ENCODE measurements at regions not wholly inside any gene's neighbourhood (a gene's known extent, or its start where the extent isn't known, plus 50 kb on each side); places are given as distances from the start of the nearest gene placed in this dataset.

GRCh38 chr2:2919574-2920365 lies 457.8 kb downstream of the EIPR1 start:
- no peak for FAIRE-seq
- no peak overlapping the region for H2AFZ ChIP-seq (ENCODE audit: low read length)

More at GRCh38 chr2:2919574-2920365, 457.8 kb downstream of the EIPR1 start:
- Histone ChIP-seq H2BK20ac (ENCODE audit: low read length) (no peak overlapping the region), H2BK120ac (replicated peaks; ENCODE audit: low read depth, low read length) (no peak overlapping the region), H4K20me1 (replicated peaks in 1 of 2; ENCODE audit: control insufficient read depth in 1 of 2, insufficient read depth in 2 of 2, low read length in 2 of 2) (no peaks in the 10 kb centered on the region), H3K27ac (ENCODE audit: low read depth, low read length) (no peak overlapping the region), H3K79me1 (ENCODE audit: low read depth, low read length) (no peaks in the 10 kb centered on the region), H3K56ac (replicated peaks; ENCODE audit: insufficient read length, low read depth, low read length) (no peak overlapping the region), H3K23me2 (ENCODE audit: low read depth, low read length) (0 out of 2 replicates have a peak, but pooled peaks cover 2% of the 10 kb centered on the region), H3K4ac (replicated peaks; ENCODE audit: insufficient read length, low read depth, low read length) (no peak overlapping the region), H3K79me2 (ENCODE audit: control insufficient read depth in 1 of 2, insufficient read depth in 2 of 2, low read length in 2 of 2) (no peaks in the 10 kb centered on the region), H3K27me3 (replicated peaks in 1 of 4; ENCODE audit: control insufficient read depth in 3 of 4, extremely low read depth in 1 of 4, insufficient read depth in 3 of 4, low read length in 3 of 4) (no peaks in the 10 kb centered on the region; a peak in 1 of 7 replicates), H2BK12ac (ENCODE audit: low read depth, low read length) (no peak overlapping the region), H3K4me2 (ENCODE audit: insufficient read depth in 1 of 2, low read depth in 2 of 2, low read length in 2 of 2) (no peak overlapping the region), H2BK5ac (ENCODE audit: low read depth, low read length) (no peak overlapping the region), H3K36me3 (ENCODE audit: control insufficient read depth in 2 of 4, insufficient read depth in 4 of 4, low read length in 3 of 4) (no peaks in the 10 kb centered on the region), H3K18ac (ENCODE audit: extremely low read depth, low read length) (no peak overlapping the region), H3K9me3 (ENCODE audit: insufficient read depth in 2 of 2, low read depth in 1 of 2, low read length in 1 of 2) (no peaks in the 10 kb centered on the region), H3K23ac (ENCODE audit: insufficient read length) (no peak overlapping the region), H3K4me1 (replicated peaks in 1 of 4; ENCODE audit: control insufficient read depth in 3 of 4, insufficient read depth in 4 of 4, low read length in 3 of 4) (no peaks in the 10 kb centered on the region), H4K8ac (ENCODE audit: extremely low read depth, insufficient read depth, low read length) (no peak overlapping the region), H2AK5ac (ENCODE audit: low read depth, low read length) (no peak overlapping the region), H3K14ac (ENCODE audit: insufficient read length) (no peak overlapping the region), H4K5ac (ENCODE audit: insufficient read length, low read depth, low read length) (no peak overlapping the region), H3K4me3 (ENCODE audit: extremely low read depth in 1 of 4, insufficient read depth in 2 of 4, low read depth in 3 of 4, low read length in 4 of 4) (no peak overlapping the region), H4K91ac (replicated peaks; ENCODE audit: insufficient read length, low read length) (no peak overlapping the region), H2BK15ac (ENCODE audit: low read length) (no peak overlapping the region), H3K9ac (replicated peaks in 1 of 4; ENCODE audit: extremely low read depth in 1 of 4, low read depth in 3 of 4, low read length in 3 of 4) (no peak overlapping the region)
- CTCF ChIA-PET (ENCODE audit: partially characterized antibody) = no interaction called here
- WGBS, 2 experiments (ENCODE audit: extremely low coverage in 1 of 2, insufficient coverage in 1 of 2, insufficient read length in 1 of 2, insufficient replicate concordance in 2 of 2, low coverage in 1 of 2, low lambda C conversion rate in 2 of 2, missing lambda C conversion rate in 1 of 2) = 94% methylated on average over 10 of the region's 10 CpGs; no CpG with 5 or more reads in 1 of the 2 experiments
- TF ChIP-seq SUZ12 (IDR thresholded peaks at IDR 0.05; ENCODE audit: low read length) (no peak), POLR2AphosphoS5 (IDR thresholded peaks at IDR 0.05; ENCODE audit: low read depth, low read length) (no peak), SIRT6 (IDR thresholded peaks at IDR 0.05; ENCODE audit: low read length) (no peak), JUN (IDR thresholded peaks at IDR 0.05; ENCODE audit: low read depth, low read length) (no peak), POLR2A (IDR thresholded peaks at IDR 0.05; ENCODE audit: control extremely low read depth in 1 of 2, low read depth in 2 of 2, low read length in 2 of 2) (no peak), MAX (IDR thresholded peaks at IDR 0.05) (no peak), HDAC2 (IDR thresholded peaks at IDR 0.05; ENCODE audit: borderline replicate concordance in 1 of 2, low read depth in 2 of 2, low read length in 2 of 2) (no peak), KDM5A (IDR thresholded peaks at IDR 0.05; ENCODE audit: low read length) (no peak), RNF2 (IDR thresholded peaks at IDR 0.05; ENCODE audit: borderline replicate concordance, low read depth, low read length, missing control alignments, poor library complexity, severe bottlenecking) (no peak)
- POLR2A ChIA-PET (ENCODE audit: partially characterized antibody) = no interaction called here
- DNase-seq (ENCODE audit: low read depth in 1 of 2, low spot score in 2 of 2) = no peak

Data from H1 (cell line).